ENCODE measurements at regions not wholly inside any gene's neighbourhood (a gene's known extent, or its start where the extent isn't known, plus 50 kb on each side); places are given as distances from the start of the nearest gene placed in this dataset.
"Not testable (repeated sequence)": the region's sequence is repeated elsewhere in the genome, so short reads cannot be mapped to it uniquely, and the experiment has no call there.

- no peaks in the 10 kb centered on the region for H3K27me3 ChIP-seq
- DNase-seq, result no peak
- no peak for TF ChIP-seq CTCF (IDR thresholded peaks at IDR 0.05 in 4 of 5, conservative IDR thresholded peaks at IDR 0.05 in 1 of 5)
- TF ChIP-seq POLR2A (IDR thresholded peaks at IDR 0.05), result no peak
- H3K36me3 ChIP-seq, result no peaks in the 10 kb centered on the region
- intact Hi-C loops (cut with DNase I; ENCODE audit: low total_unique reads) (no loop called here), in situ Hi-C loops (cut with MboI; ENCODE audit: low sequenced_read_pairs in 4 of 4) (no loop called here)
- ATAC-seq, result no peak
- no peak overlapping the region for H3K4me3 ChIP-seq
- no peaks in the 10 kb centered on the region for H3K4me1 ChIP-seq
- H3K9me3 ChIP-seq, result no peaks in the 10 kb centered on the region
- H3K27ac ChIP-seq, result no peak overlapping the region
These were observed 214.3 kb downstream of the RAB11FIP4 start for GRCh38 chr17:31605761-31606160.

GRCh38 chr17:31604936-31605335 lies 213.5 kb downstream of the RAB11FIP4 start:
- DNase-seq (no peak), ATAC-seq (no peak)
- in situ Hi-C loops (cut with MboI; ENCODE audit: low sequenced_read_pairs in 4 of 4) (no loop called here), intact Hi-C loops (cut with DNase I; ENCODE audit: low total_unique reads) (no loop called here)
- Histone ChIP-seq H3K27me3 (no peaks in the 10 kb centered on the region), H3K27ac (no peak overlapping the region), H3K9me3 (no peaks in the 10 kb centered on the region), H3K36me3 (no peaks in the 10 kb centered on the region), H3K4me3 (no peak overlapping the region), H3K4me1 (no peaks in the 10 kb centered on the region)
- TF ChIP-seq CTCF (IDR thresholded peaks at IDR 0.05 in 4 of 5, conservative IDR thresholded peaks at IDR 0.05 in 1 of 5) (no peak), POLR2A (IDR thresholded peaks at IDR 0.05) (no peak)

- intact Hi-C loops (cut with DNase I; ENCODE audit: low total_unique reads); H3K27me3 ChIP-seq; H3K27ac ChIP-seq; H3K36me3 ChIP-seq; ATAC-seq; H3K4me3 ChIP-seq; H3K9me3 ChIP-seq; in situ Hi-C loops (cut with MboI; ENCODE audit: low sequenced_read_pairs in 4 of 4); DNase-seq: not testable (repeated sequence)
- H3K4me1 ChIP-seq, result peaks cover 17 to 18% of the 10 kb centered on the region in 2 donors
These were observed 208.7 kb downstream of the RAB11FIP4 start for GRCh38 chr17:31600144-31600543.

- DNase-seq (no peak), ATAC-seq (no peak)
- no peaks in the 10 kb centered on the region for H3K9me3 ChIP-seq
- in situ Hi-C loops (cut with MboI; ENCODE audit: low sequenced_read_pairs in 4 of 4) (no loop called here), intact Hi-C loops (cut with DNase I; ENCODE audit: low total_unique reads) (loop anchor here (5.0 kb wide), 1 partner anchor 112 kb away; no protein-coding TSS in a partner anchor)
- no peak overlapping the region for H3K27ac ChIP-seq
- no peak for TF ChIP-seq CTCF (IDR thresholded peaks at IDR 0.05 in 4 of 5, conservative IDR thresholded peaks at IDR 0.05 in 1 of 5)
- no peak for TF ChIP-seq POLR2A (IDR thresholded peaks at IDR 0.05)
- H3K4me3 ChIP-seq, result no peak overlapping the region
- H3K36me3 ChIP-seq, result no peaks in the 10 kb centered on the region
- peaks cover 17 to 23% of the 10 kb centered on the region in 2 donors for H3K4me1 ChIP-seq
- no peaks in the 10 kb centered on the region for H3K27me3 ChIP-seq
These were observed 207.6 kb downstream of the RAB11FIP4 start for GRCh38 chr17:31598921-31599571.

- TF ChIP-seq POLR2A (IDR thresholded peaks at IDR 0.05), result no peak
- TF ChIP-seq CTCF (IDR thresholded peaks at IDR 0.05 in 4 of 5, conservative IDR thresholded peaks at IDR 0.05 in 1 of 5), result no peak
- H3K4me1 ChIP-seq, result peaks cover 17 to 25% of the 10 kb centered on the region in 2 donors
- DNase-seq (no peak), ATAC-seq (no peak)
- in situ Hi-C loops (cut with MboI; ENCODE audit: low sequenced_read_pairs in 4 of 4) (no loop called here), intact Hi-C loops (cut with DNase I; ENCODE audit: low total_unique reads) (loop anchor here (5.0 kb wide), 1 partner anchor 111 kb away; no protein-coding TSS in a partner anchor)
- no peaks in the 10 kb centered on the region for H3K27me3 ChIP-seq
- H3K27ac ChIP-seq, result no peak overlapping the region
- no peak overlapping the region for H3K4me3 ChIP-seq
- no peaks in the 10 kb centered on the region for H3K36me3 ChIP-seq
- no peaks in the 10 kb centered on the region for H3K9me3 ChIP-seq
These were observed 206.9 kb downstream of the RAB11FIP4 start for GRCh38 chr17:31598399-31598782.

Data from gastrocnemius medialis (tissue), 4 donors.